IPS-20b (cell line): ENCODE measurements at regions not wholly inside any gene's neighbourhood (a gene's known extent, or its start where the extent isn't known, plus 50 kb on each side); places are given as distances from the start of the nearest gene placed in this dataset.

Experiments
- H3K27ac ChIP-seq: one replicate; pipeline ENCODE4 v1.5.1; 2013; ENCODE audit warnings: low read length
- H3K27me3 ChIP-seq: 2 replicates; pipeline ENCODE4 v1.6.1; 2013; ENCODE audit warnings: mild to moderate bottlenecking, low read length, inconsistent platforms; ENCODE audit not compliant: insufficient read depth
- H3K36me3 ChIP-seq: 2 replicates; pipeline ENCODE4 v1.6.1; 2013; ENCODE audit warnings: low read depth, mild to moderate bottlenecking, inconsistent platforms, low read length, moderate library complexity; ENCODE audit not compliant: insufficient read depth
- H3K4me1 ChIP-seq: 2 replicates; pipeline ENCODE4 v1.6.1; 2013; ENCODE audit warnings: mild to moderate bottlenecking, control low read depth, inconsistent platforms, low read length, moderate library complexity; ENCODE audit not compliant: insufficient read depth
- H3K4me3 ChIP-seq: 2 replicates; pipeline ENCODE4 v1.5.1; 2013; ENCODE audit warnings: mild to moderate bottlenecking, low read length, inconsistent platforms
- H3K9ac ChIP-seq: 2 replicates; pipeline ENCODE4 v1.6.1; 2013; ENCODE audit warnings: low read depth, mild to moderate bottlenecking, inconsistent platforms, low read length, moderate library complexity
- H3K9me3 ChIP-seq: 2 replicates; pipeline ENCODE4 v1.6.1; 2013; ENCODE audit warnings: mild to moderate bottlenecking, low read depth, low read length, inconsistent platforms; ENCODE audit not compliant: insufficient read depth

DNA sequence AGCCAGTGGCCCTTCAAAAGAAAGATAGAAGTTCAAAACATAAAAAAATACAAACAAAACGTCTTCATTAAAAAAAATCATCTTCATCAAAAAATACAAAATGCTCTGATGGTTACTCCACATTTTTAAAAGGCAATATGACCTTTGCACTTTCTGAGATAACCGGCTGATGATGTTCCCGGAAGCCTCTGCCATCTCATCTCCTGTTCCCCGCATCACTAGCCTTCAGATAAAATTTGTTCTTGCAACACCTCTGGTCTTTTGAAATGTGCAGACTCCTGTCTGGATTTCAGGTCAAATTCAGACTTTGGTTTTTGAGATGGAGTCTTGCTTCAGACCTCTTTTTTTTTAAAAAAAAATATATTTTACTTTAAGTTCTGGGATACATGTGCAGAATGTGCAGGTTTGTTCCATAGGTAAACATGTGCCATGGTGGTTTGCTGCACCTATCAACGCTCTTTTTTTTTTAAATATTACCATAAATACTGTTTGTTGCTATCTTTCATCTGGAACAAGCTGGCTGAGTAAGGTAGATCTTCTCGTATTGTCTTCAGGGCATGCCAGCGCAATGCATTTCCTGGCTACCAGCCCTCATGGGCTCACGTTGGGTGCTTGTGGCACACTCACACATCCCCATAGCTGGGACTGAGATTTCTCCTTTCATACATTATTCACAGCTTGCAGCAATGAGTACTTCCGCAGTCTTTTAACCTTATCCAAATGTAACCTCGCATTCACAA is 418.9 kb upstream of the ARGLU1 start:
- Histone ChIP-seq H3K4me1 (peaks cover 6% of the 10 kb centered on the region; the same call in 1 of the 2 replicates), H3K9me3 (no peaks in the 10 kb centered on the region), H3K9ac (no peak overlapping the region), H3K36me3 (no peaks in the 10 kb centered on the region), H3K4me3 (no peak overlapping the region), H3K27me3 (no peaks in the 10 kb centered on the region), H3K27ac (no peak overlapping the region)

DNA sequence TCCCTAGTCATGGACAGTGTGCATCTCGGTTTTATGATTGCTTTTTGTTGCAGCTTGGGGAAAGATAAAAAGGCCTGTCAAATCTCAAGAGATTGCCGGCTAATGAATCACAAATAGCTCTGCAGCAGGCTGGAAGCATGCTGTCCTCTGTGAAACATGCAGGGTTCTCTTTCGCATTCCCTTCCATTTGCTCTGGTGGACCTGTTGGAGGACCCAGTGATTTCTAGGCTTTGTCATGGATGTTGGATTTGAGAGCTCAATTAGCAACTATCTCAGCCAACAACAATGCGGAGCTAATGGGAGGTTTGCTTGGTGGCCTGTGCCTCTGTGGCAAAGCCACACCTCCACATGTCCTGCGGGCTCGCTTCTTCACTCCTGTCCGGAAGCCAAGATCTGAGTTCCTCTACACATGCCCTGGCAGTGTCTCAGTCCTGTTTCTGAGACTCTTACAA is 418.1 kb upstream of the ARGLU1 start:
- no peaks in the 10 kb centered on the region for H3K27me3 ChIP-seq
- H3K9me3 ChIP-seq: no peaks in the 10 kb centered on the region
- no peak overlapping the region for H3K27ac ChIP-seq
- H3K4me3 ChIP-seq: no peak overlapping the region
- no peaks in the 10 kb centered on the region for H3K36me3 ChIP-seq
- H3K9ac ChIP-seq: no peak overlapping the region
- H3K4me1 ChIP-seq: peaks cover 6% of the 10 kb centered on the region; the same call in 1 of the 2 replicates

DNA sequence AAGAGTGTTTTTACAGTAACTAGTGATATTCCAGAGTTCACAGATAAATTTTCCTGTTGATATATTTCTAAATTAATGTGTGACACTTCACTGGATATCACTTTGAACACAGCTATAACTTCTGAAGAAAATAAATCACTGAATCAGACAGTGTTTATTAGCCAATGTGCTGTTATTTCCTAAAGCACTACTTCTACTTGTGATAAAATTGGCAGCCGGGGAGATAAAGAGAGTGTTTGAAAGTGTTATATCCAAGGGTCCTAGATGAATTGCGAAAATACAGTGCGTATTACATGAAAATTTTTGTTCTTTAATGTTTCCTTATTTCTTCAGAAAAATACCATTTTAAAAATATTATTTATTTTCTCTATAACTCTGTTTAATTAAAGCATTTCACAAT is 417.5 kb upstream of the ARGLU1 start:
- H3K4me3 ChIP-seq: no peak overlapping the region
- H3K4me1 ChIP-seq: peaks cover 6% of the 10 kb centered on the region; the same call in 1 of the 2 replicates
- no peak overlapping the region for H3K9ac ChIP-seq
- H3K27ac ChIP-seq: no peak overlapping the region
- no peaks in the 10 kb centered on the region for H3K36me3 ChIP-seq
- no peaks in the 10 kb centered on the region for H3K9me3 ChIP-seq
- H3K27me3 ChIP-seq: no peaks in the 10 kb centered on the region

DNA sequence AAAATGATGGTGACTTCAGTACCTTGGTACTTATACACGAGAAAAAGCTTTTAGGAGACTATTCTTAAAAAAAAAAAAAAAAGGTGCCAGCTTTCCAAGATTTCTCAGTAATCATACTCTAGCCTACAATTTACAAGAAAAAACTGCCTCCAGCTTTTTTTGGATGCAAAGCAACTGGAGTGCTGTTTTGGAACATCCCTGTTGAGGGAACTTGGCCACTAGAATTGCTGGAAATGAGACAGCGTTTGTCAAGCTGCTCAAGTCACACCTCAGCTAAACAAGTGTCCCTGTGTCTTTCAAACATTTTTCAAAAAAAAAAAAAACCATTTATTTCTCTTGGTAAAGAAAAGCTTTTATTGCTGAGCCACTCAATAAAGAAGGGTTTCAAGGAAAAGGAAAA is 413.1 kb upstream of the ARGLU1 start:
- Histone ChIP-seq H3K9ac (no peak overlapping the region), H3K4me1 (peaks cover 2% of the 10 kb centered on the region; the same call in 1 of the 2 replicates), H3K27ac (no peak overlapping the region), H3K9me3 (no peaks in the 10 kb centered on the region), H3K27me3 (no peaks in the 10 kb centered on the region), H3K36me3 (no peaks in the 10 kb centered on the region), H3K4me3 (no peak overlapping the region)

DNA sequence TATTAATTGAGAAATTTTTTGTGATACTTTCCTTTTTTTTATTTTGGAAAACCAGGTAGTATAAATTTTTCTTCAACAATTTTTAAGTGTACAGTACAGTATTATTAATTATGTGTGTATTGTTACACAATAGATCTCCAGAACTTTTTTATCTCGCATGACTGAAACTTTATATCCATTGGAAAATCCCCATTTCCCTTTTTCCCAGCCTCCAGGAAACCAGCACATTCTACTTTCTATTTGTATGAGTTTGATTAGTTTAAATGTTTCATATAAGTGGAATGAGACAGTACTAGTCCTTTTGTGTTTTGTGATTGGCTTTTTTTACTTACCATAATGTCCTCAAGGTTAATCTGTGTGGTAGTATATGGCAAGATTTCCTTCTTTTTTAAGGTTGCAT is 399.5 kb upstream of the ARGLU1 start:
- Histone ChIP-seq H3K36me3 (no peaks in the 10 kb centered on the region), H3K27me3 (no peaks in the 10 kb centered on the region), H3K9me3 (no peaks in the 10 kb centered on the region), H3K27ac (no peak overlapping the region), H3K4me3 (no peak overlapping the region), H3K9ac (no peak overlapping the region), H3K4me1 (no peaks in the 10 kb centered on the region)

DNA sequence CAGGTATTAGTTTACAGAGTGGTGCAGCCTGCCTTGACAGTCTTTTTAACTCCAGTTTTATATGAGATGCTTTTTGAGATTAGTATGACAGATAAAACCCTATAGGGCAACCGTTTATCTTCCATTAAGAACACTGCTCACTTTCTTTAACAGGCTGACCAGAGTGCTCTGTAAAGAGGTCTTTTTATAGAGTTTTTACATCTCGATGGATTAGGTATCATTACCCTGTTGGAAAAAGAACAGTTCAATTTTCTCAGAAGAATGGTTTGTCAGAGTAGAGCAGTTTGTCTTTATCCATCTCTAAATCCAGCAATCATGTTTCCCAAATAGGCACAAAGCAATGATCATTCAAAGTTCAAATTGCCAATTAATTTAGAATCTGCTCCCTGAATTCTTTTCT is 395.2 kb upstream of the ARGLU1 start:
- Histone ChIP-seq H3K4me3 (no peak overlapping the region), H3K36me3 (no peaks in the 10 kb centered on the region), H3K27ac (no peak overlapping the region), H3K9me3 (no peaks in the 10 kb centered on the region), H3K27me3 (no peaks in the 10 kb centered on the region), H3K4me1 (no peaks in the 10 kb centered on the region), H3K9ac (no peak overlapping the region)

DNA sequence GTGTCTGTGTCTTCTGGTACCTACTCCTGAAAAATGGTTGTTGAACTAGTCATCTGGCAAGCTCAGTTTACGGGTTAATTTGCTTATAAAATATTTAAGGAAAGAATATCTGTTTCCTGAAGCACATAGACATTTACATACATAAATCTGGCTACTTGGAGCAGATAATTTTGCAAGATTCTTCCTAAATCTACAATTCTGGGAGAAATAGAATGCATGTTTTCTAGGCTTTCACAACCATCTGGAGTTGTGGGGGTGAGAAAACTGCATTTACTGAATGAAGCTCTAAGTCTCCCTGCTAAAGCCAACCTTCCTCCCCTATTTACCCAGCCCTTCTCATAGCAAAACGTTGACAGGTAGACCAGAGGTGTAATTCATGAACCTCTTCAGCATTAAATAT is 393.7 kb upstream of the ARGLU1 start:
- Histone ChIP-seq H3K9me3 (no peaks in the 10 kb centered on the region), H3K9ac (no peak overlapping the region), H3K27ac (no peak overlapping the region), H3K4me3 (no peak overlapping the region), H3K4me1 (no peaks in the 10 kb centered on the region), H3K36me3 (no peaks in the 10 kb centered on the region), H3K27me3 (no peaks in the 10 kb centered on the region)

DNA sequence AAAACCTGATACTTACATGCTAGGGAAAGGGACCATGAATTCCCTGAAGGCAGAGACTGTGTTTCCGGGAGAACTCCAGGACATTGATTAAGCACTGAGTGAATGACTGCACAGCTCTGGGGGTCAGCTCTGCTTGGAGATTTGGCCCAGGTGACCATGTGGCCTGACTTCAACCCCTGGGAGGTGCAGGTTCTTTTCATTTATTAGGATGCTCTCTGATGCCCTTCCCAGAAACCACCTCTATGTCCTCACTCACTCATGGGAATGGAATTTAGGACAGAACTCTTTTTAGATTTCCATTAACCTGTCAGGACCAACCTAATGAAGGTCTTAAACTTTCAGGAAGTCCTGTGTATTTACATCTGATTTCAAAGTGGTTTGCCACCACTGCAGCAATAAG is 393.3 kb upstream of the ARGLU1 start:
- H3K27me3 ChIP-seq: no peaks in the 10 kb centered on the region
- no peak overlapping the region for H3K9ac ChIP-seq

DNA sequence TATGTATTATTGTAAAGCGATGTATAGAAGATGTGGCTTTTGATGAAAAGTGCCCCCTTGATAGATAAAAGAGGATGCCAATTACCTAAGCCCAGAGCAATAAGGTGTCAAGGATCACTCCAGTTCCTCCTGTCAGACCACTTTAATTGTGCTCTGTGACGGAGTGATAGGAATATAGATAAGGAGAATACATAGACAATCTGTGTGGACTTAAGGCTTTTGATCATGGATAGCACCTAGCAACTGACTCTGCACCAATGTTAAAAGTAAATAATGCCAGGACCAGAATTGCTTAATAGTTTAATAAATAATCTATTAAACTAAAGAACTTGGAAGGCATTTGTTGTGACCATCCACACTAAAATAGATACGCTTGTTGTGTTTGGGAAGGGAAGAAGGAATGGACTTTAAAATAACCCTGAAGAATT is 390.7 kb upstream of the ARGLU1 start:
- H3K27ac ChIP-seq: no peak overlapping the region
- H3K36me3 ChIP-seq: no peaks in the 10 kb centered on the region
- H3K9ac ChIP-seq: no peak overlapping the region
- H3K27me3 ChIP-seq: no peaks in the 10 kb centered on the region
- no peaks in the 10 kb centered on the region for H3K9me3 ChIP-seq
- H3K4me3 ChIP-seq: no peak overlapping the region
- H3K4me1 ChIP-seq: no peaks in the 10 kb centered on the region

More for the DNA sequence above, 393.3 kb upstream of the ARGLU1 start:
- Histone ChIP-seq H3K9me3 (no peaks in the 10 kb centered on the region), H3K36me3 (no peaks in the 10 kb centered on the region), H3K4me3 (no peak overlapping the region), H3K4me1 (no peaks in the 10 kb centered on the region), H3K27ac (no peak overlapping the region)

DNA sequence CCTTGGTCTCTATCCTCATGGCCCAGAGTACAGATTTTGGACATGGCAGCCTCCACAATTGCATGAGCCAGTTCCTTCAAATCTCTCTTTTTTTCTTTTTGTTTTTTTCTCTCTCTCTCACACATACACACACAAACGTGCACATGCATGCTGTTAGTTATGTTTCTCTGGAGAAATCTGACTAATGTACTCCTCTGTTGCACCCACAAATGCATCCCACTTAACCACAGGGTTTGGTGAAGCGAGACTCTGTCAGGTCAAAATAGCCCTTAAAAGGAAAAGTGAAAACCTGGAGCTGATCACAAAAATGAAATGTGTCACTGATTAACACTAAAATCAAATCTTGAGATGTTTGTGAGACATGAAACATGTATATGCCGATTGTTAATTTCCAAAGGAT is 374.6 kb upstream of the ARGLU1 start:
- H3K27me3 ChIP-seq: no peaks in the 10 kb centered on the region
- no peak overlapping the region for H3K27ac ChIP-seq
- H3K4me3 ChIP-seq: no peak overlapping the region
- peaks cover 4% of the 10 kb centered on the region; the same call in 1 of the 2 replicates for H3K4me1 ChIP-seq
- H3K36me3 ChIP-seq: no peaks in the 10 kb centered on the region
- H3K9me3 ChIP-seq: no peaks in the 10 kb centered on the region
- no peak overlapping the region for H3K9ac ChIP-seq

DNA sequence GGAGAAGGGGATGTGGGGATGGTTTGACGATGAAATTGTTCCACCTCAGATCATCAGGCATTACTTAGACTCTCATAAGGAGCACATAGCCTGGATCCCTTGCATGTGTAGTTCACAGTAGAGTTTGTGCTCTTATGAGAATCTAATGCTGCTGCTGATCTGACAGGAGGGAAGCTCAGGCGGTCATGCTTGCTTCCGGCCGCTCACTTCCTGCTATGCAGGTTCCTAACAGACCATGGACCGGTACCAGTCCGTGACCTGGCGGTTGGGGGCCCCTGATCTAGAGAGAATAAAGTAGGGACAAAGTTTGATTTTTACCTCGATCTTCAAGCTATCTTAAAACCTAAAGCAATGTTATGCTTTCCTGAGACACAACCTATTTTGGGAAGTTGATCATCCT is 373.8 kb upstream of the ARGLU1 start:
- no peaks in the 10 kb centered on the region for H3K27me3 ChIP-seq
- no peaks in the 10 kb centered on the region for H3K36me3 ChIP-seq
- no peak overlapping the region for H3K4me3 ChIP-seq
- no peak overlapping the region for H3K27ac ChIP-seq
- H3K9me3 ChIP-seq: no peaks in the 10 kb centered on the region
- peaks cover 4% of the 10 kb centered on the region; the same call in 1 of the 2 replicates for H3K4me1 ChIP-seq
- H3K9ac ChIP-seq: no peak overlapping the region

DNA sequence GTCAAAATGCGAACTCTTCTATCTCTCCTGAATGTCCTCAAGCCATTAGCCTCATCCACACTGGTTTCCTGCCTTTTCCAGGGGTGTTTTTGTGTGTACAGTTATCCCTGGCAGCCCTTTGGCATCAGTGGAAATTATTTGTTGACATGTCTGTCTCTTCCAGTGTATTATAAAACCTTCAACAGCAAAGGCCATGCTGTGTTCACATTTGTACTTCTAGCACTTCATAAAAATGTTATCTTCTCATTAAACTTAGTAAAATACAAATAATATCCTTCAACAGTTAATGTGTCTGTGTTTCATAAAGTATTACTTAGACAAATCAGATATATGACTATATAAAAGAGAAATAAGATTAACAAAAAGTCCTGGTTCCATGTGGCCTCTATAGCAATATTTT is 359.5 kb upstream of the ARGLU1 start:
- H3K9me3 ChIP-seq: no peaks in the 10 kb centered on the region
- peaks cover 11% of the 10 kb centered on the region; the same call in 1 of the 2 replicates for H3K4me1 ChIP-seq
- no peaks in the 10 kb centered on the region for H3K36me3 ChIP-seq
- H3K27ac ChIP-seq: no peak overlapping the region
- no peak overlapping the region for H3K4me3 ChIP-seq
- H3K27me3 ChIP-seq: no peaks in the 10 kb centered on the region
- no peak overlapping the region for H3K9ac ChIP-seq
